Stimulated activated CD8-positive, alpha-beta memory T cell treated with anti-CD3 and anti-CD28 coated beads, Interleukin-15, amount 100 ng/mL, for 48 hours (primary cell): ENCODE measurements at regions not wholly inside any gene's neighbourhood (a gene's known extent, or its start where the extent isn't known, plus 50 kb on each side); places are given as distances from the start of the nearest gene placed in this dataset.

ENCODE experiments used
- DNase-seq, 2 donors: peaks; one replicate each; pipeline ENCODE4 v3.0.0-alpha.2; 2020; ENCODE audit warnings: low read depth in 2 of 2

DNA sequence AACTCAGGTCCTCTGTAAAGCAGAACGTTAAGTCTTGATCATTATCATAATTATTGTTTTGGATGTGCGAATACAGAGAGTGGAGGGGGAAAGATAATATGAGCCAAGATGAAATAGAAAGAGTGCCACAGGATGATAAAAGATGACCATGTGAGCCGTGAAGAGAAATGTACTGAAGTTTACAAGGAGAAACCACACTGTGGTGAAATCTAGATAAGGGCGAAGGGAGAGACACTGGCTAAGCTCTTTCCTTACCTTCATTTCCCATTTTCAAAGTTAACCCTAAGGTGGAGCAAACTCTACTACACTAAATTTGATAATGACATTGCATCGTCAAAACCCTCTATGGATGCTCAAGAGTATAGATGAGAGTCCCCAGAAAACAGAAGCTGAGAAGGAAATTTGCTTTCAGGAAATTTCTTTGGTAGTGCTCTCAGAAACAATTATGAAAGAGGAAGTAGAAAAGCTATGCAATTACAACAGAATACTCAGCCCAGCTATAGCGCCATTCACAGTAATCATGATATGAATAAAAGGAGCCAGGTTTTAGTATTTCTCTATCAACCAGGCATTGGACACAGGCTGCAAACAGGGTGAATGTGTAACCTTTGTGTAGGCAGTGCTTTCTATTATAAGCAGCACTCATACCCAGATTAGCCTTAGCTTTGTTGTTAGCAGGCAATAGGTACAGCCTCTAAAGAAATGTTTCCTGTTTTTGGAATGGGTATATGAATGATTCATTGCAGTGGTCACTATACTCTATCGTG is 1080.7 kb downstream of the GRIK2 start:
- no peak for DNase-seq

DNA sequence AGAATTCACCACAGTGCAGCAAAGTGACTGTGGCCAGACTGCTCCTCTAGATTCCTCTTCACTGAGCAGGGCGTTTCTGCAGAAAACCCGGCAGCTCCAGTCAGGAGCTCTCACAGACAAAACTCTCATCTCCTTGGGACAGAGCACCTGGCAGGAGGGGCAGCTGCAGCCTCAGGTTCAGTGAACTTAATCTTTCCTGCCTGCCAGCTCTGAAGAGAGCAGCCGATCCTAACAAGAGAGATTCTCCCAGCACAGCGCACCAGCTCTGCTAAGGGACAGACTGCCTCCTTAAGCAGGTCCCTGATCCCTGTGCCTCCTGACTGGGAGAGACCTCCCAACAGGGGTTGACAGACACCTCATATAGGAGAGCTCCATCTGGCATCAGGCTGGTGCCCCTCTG is 1065.5 kb downstream of the GRIK2 start:
- no peak for DNase-seq

DNA sequence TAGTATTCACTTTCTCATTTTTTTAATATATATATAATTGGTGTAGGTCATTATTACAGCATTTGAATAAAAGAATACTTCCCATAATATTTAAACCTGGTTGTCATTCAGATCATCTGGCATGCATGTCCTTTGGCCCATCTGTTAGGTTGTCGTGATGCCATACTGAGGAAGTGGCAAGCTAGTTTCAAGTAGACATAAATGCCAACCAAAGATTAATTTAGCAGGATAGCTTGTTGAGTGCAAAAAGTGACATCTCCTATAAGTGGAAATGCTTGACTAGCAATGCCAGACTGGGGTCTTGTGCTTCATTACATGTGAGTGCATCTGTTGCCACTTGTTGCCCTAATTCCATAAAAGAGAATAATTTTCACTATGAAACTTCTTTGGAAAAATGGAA is 1044.7 kb downstream of the GRIK2 start:
- no peak for DNase-seq

DNA sequence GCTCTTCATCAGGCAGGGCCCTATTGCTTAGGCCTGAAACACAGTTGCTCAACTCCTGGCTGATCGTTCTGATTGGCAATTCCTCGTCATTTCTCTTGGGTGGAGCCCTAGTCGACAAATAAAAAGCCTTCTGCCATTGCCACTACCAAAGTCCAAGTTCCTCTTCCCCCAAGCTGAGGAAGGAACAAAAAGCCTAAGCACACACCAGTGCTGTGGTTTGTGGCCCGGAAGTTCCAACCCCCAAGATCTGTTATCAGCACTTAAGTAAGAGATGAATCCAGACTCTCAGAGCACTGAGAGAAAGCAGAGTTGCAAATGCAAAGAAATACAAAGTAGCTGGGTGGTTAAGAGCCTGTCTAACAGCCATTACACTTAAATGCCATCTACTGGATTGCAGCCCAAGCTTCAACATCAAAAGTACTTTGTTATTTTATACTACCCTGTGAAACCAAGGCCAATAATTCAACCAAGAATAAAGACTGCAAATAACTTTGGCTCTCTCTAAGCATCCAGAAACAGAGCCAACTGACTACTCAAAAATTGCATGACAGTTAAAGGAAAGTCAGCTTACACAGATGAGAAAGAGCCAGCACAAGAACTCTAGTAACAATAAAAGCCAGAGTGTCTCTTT is 1024.0 kb downstream of the GRIK2 start:
- no peak for DNase-seq

DNA sequence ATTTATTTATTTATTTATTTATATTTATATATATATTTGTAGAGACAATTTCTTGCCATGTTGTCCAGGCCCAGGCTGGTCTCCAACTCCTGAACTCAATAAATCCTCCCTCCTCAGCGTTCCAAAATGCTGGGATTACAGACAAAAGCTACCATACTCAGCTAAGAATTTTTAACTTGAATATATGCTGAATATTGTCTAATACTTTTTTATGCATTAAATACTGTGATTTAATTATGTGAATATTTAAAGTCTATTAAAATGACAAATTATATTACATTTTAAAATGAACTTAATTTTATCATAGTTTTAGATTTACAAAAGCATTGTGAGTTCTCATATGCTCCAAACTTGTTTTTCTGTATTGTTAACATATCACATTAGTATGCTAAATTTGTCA is 1022.4 kb downstream of the GRIK2 start:
- no peak for DNase-seq

DNA sequence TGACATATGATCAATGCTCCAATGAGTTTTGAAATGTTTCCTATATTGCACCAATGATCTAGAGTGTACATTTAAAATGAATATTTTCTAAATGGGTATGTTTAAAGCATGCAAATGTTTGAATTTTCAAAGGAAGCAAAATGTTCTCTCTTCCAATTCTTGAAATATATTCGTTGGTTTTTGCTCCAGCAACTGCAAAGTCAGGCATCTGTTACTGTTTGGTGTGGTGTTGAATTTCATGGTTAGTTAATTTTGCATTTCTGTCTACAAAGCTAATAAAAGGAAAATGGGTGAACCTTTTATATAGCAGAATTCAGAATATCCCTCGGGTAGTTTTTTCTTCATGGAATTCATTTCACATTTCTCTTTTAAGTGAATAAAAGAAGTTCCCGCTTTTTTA is 1018.3 kb downstream of the GRIK2 start:
- no peak for DNase-seq

DNA sequence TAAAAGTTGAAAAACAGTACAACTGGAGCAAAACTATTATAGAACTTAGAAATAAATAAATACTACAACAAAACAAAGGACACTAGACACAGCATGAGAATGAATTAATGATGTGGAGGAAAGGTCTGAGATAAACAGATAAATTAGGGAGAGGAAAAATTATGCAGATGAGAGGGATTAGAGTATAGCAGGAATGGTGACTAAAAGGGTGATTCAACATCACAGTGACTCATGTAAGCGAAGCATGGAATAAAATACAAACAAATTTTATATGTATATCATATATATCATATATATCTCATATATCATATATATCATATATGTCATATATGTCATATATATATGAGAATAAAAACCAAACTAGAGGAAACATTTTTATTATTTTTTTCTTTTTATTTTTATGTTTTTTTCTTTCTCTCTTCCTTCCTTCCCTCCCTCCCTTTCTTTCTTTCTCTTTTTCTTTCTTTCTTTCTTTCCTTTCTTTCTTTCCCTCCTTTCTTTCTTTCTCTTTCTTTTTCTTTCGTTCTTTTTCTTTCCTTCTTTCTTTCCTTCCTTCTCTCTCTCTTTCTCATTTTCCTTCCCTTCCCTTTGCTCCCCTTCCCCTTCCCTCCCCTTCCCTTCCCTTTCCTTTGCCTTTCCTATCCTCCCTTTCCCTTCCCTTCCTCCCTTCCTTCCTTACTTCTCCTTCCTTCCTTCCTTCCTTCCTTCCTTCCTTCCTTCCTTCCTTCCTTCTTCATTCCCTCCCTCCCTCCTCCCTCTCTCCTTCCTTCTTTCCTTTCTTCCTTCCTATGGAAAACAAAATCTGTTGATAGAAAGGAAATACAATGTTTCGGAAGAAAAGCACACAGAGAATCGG is 1014.6 kb downstream of the GRIK2 start:
- no peak for DNase-seq

DNA sequence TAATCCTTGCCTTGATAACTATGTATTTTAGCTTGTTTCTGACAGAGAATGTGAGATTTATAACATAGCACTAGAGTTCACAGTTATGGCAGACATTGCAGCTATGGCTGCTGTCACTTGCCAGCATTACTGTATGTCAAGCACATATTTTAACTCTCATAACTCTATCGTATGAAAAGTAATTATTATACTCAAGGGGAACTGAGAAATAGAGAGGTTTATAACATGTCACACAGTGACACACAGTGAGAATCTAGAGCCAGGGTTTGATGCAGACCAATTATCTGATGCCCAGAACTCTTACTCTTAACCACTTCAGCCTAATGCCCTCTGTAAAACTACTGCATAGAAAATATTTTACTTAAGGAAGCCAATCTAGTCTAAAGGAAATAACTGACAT is 1012.4 kb downstream of the GRIK2 start:
- no peak for DNase-seq

DNA sequence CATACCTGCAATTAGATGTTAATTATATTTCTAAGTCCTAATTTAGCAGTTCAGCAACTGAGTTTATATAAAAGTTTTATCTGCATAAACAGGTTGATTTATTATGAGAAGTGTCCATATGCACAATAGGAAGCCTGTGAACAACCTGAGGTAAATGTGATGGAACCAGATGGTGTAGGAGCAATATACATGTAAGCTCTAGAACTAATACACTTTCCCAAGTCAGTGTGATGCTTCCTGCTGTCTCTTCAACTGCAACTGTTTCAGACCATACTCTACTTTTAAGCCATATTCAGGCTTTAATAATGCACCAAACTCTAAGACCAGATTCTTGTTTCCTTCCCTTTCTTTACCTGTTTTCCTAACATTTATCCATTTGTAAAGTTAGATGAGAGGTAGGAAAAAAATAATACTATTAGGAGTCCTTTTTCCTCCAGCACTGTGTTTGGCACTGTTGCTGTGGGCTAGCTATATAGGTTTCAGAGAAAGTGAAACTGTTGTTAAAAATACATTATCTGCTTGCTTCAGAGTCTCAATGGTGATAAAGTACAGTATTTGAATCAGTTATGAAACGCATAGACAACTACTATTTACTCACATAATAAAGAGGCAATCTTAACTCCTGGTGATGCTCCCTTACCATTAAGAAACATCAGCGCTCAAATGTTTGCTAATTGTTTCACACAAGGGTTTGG is 1009.3 kb downstream of the GRIK2 start:
- no peak for DNase-seq

DNA sequence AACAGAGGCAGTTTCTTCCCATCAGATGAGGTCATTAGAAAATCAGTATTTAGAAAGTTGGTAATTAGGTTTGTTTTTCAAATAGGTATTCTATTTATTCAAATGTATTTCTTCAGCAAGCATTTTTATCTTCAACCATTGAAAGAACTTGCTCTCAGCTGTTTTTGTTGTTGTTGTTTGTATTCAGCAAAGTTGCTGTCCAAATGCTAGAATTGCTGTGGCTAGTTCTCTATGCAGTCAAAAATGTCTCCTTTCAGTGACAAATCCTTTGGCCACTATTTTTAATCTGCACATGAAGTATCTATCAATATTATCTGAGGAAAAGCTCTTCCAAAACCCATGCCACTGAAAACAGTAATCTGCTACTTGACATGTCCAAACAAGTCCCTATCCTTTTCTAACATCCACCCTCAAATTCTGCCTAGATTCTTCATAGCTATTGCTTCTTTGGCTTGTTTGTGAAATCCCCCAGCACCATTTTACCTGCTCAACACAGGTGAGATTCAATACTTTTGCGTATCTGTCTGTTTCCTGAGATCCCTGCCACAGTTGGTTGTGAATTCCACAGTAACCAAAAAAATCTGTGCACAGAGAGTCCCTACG is 1005.4 kb downstream of the GRIK2 start:
- no peak for DNase-seq

DNA sequence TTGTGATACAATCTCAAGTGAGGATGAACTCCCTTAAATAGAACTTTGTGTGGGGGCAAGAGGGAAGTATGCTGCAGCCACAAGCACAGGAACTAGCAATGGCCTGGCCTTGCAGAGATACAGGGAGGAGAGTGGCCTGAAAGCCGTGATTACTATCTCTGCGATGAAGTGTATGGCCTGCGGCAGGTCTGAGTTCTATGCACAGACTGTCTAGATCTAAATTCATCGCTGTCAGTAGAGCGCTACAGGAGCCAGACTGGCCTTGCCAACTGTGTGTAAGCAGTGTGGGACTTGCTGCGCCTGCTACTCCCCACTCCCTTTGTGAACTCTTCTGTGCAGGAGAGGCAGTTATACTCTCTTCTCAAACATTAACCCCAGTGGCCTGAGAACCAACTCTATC is 997.0 kb downstream of the GRIK2 start:
- no peak for DNase-seq

DNA sequence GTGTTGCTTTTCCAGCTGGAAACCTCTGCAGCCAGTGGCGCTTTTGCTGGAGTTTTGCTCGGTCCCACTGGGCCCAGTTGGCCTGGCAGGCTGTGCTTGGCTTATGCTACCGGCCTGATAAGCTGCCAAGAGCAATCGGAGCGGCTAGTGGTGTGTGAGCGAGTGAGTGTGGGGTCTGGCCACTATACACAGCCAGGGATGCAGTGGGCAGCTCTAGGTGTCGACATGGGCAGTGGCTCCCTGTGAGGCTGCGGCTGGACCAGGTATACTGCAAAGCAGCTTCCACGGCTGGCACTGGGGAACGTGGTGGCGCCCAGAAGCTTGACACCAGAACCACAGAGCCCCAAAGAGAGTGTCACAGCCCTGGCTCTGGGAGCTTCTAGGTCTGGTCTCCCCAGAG is 996.5 kb downstream of the GRIK2 start:
- no peak for DNase-seq

DNA sequence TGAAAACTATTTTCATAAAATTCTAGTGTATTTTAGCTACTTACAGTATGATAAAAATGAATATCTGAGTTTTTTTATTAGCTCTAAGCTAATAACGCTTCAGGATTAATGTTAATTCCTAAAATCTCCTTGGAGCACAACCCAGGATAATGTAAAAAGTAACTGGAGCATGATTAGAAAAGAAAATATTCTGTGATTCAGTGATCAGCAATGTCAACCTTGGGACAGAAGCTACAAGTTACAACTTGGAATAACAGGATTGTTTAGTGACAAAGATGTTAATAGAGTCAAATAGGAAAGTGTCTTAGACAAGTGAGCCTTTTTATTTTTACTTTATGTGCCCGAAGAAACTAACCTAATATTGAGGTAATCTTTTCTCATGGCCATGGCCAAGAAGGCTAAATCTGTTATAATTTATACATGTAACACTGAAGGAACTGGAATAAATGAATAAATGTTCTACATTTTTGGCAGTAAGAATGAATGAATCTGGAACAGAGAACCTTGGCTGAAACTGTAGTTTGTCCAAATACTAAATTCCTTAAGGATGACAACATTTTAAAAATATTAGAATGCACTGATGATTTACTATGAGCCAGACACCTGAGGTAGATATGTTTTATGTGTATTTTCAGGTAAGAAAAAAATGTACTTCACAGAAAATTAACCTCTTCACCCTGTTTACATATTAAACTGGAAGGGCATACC is 994.0 kb downstream of the GRIK2 start:
- no peak for DNase-seq

DNA sequence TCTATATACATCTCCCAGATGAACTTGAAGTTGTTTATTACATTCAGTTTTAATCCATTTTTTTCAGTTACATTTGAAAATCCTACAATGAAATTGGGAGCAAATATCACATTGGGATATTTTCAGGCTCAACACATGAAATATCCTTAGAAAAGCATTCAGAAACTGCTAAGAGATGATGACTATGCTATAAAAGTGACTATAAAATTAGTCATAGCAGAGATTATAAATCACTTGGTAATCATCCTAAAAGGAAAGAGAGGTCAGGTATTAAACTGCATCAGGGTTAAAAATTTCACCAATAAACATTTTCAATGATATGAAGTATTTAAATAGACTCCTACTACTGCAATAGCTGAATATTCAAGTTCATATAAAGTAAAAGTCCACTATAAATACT is 987.7 kb downstream of the GRIK2 start:
- no peak for DNase-seq

DNA sequence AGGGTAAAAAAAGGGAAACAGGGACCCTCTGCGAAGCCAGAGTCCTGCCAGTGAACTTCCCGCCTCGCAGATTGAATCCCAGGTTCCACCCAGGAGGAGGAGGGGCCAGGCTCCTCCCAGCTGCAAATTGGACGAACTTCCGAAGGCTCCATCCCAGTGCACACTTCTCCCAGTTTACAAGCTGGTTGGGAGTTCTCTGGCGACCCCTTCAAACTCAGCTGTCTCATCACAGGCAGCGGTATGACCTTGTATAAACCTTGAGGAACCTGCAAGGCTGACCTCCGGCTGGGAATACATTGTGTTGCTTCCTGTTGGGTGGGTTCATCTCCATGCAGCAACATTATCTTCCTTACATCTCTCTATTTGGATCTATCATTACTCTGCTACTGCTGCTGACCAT is 962.7 kb downstream of the GRIK2 start:
- no peak for DNase-seq

DNA sequence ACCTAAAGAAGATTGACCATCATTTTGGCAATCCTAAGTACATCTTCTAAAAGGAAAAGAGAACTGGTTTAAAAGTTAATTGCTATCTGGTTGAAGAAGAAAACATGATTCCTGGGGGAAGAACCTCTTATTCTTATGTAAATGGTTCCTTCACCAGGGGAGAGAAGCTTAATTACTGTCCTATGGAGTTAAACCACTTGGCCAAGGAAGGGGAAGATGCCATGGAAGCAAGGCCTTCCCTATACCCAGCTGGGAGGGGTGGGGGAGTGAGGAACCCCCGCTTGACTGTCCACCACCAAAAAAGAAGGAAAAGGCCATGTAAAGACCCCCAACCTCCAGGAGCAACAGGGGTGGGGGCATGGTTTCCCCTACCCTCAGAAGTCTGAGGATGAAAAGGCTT is 962.1 kb downstream of the GRIK2 start:
- no peak for DNase-seq

DNA sequence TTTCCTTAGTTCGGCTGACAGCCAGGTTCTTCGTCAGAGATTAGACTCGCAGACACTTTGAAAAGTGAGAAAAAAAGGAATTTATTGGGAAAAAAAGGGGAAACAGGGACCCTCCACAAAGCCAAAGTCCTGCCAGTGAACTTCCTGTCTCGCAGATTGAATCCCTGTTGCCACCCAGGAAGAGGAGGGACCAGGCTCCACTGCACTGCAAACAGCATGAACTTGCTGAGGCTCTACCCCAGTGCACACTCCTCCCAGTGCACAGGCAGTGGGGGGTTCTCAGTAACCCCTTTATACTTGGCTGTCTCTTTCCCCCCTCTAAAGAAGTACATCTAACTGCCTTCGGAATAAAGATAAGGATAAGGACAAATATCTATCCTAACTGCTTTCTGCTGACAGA is 959.0 kb downstream of the GRIK2 start:
- DNase-seq: no peak

DNA sequence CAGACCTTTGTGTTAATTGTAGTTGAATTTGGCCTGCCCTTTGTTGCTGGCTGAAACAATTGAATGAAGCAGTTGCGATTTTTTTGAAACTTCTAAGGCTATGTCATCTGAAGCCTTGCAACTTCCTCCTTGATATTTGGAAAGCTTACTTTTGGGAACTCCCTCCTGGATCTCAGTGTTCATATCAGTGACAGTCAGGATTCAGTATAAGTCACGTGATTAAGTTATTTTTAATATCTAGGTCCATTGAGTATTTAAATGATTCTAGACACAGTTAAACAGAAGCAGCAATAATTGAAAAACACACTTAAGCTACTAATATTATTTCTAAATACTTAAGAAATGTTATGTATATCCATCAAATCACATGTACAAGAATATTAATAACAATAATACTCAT is 951.3 kb downstream of the GRIK2 start:
- no peak for DNase-seq

DNA sequence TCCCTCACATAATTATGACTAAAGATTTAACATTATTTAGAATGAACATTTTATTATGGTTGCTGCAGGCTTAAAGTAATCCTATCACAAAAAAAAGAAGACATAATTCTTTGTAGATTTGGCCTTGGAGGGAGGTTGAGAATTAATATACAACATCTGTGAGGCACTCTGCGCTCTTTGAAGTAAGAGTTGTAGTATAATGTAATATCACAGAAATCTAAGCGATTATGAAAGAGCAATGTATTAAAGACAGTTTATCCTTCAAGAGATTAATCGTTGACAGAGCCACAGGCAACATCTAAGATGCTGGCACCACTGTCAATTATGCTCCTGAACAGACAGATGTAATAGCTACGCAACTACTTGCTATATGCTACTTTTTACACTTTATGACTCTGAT is 946.8 kb downstream of the GRIK2 start:
- no peak for DNase-seq

DNA sequence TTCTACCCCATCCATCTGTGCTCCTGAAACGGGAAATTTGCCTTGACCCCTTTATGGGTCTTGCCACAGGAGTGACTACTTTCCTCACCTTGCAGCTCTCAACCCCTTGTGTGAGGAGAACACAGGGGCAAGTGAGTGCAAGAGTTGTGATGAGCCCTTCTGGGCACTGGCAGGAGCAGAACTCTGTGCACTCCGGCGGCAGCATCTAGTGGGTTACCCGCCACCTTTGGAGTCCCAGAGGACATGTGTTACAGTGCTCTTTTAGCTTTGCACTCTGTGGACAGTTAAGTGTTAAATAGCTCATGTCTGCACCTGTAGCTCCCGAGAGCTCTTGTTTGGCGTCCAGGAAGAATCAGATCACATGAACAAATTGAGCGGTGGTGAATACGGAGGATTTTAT is 940.2 kb downstream of the GRIK2 start:
- DNase-seq: no peak

DNA sequence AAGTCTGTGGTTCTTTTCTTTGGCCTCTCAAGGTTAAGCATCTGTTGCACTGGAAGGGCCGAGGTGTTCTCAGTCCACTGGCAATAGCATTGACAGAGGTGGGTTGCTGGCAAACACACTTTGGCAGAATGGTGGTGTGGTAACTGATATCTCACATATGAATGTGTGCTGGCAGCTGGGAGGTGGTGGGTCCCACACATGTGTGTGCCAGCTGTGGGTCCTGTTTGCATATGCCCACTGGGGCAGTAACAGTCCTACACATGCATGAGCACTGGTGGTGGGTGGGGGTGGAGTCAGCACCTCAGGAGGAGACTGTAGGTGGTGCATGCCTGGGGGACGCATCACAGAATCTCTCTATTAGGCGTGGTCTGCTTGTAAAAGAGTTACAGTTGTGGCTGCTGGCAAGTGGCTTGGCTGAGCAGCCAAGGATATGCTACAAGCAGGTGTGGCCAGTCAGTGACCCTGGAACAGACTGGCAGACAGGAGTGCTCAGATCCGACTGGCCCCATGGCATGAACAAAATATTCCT is 934.3 kb downstream of the GRIK2 start:
- no peak for DNase-seq
